ENCODE measurements at regions not wholly inside any gene's neighbourhood (a gene's known extent, or its start where the extent isn't known, plus 50 kb on each side); places are given as distances from the start of the nearest gene placed in this dataset.

DNA sequence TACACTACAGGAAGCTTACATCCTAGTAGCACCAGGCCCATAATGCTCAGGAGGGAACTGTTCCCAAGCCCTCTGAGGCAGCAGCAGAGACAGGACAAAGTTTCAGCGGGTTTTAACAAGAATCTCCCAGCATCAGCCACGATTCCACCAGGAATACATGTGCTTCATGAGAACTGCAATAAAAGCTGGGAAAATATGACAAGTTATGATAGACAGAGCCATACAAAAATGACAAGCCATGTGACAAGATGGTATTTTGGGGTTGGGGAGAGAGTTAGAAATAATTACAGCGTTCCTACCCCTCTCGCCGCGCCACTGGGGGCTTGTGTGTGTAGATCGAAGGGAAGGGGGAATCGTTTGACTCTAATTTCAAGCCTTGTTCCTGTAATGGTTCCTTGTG is 112.7 kb upstream of the CTBP2 start:
- no peak overlapping the region for H3K4me3 ChIP-seq (ENCODE audit: low read depth, low read length)
- no peaks in the 10 kb centered on the region for H3K9me3 Mint-ChIP-seq (ENCODE audit: unreplicated experiment)
- intact Hi-C loops (cut with micrococcal nuclease; ENCODE audit: unreplicated experiment): no loop called here
- TF ChIP-seq, protein P1, sequence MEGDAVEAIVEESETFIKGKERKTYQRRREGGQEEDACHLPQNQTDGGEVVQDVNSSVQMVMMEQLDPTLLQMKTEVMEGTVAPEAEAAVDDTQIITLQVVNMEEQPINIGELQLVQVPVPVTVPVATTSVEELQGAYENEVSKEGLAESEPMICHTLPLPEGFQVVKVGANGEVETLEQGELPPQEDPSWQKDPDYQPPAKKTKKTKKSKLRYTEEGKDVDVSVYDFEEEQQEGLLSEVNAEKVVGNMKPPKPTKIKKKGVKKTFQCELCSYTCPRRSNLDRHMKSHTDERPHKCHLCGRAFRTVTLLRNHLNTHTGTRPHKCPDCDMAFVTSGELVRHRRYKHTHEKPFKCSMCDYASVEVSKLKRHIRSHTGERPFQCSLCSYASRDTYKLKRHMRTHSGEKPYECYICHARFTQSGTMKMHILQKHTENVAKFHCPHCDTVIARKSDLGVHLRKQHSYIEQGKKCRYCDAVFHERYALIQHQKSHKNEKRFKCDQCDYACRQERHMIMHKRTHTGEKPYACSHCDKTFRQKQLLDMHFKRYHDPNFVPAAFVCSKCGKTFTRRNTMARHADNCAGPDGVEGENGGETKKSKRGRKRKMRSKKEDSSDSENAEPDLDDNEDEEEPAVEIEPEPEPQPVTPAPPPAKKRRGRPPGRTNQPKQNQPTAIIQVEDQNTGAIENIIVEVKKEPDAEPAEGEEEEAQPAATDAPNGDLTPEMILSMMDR (IDR thresholded peaks at IDR 0.05; ENCODE audit: insufficient read depth in 1 of 2, low read depth in 1 of 2, low read length in 1 of 2, severe bottlenecking in 1 of 2, unreplicated experiment in 1 of 2): no peak
- no peaks in the 10 kb centered on the region for H3K36me3 Mint-ChIP-seq (ENCODE audit: insufficient read depth, unreplicated experiment)
- no peaks in the 10 kb centered on the region for H3K27me3 Mint-ChIP-seq (ENCODE audit: insufficient read depth, unreplicated experiment)
- POLR2A ChIA-PET: no interaction called here
- no peaks in the 10 kb centered on the region for H3K4me1 Mint-ChIP-seq (ENCODE audit: low read depth, unreplicated experiment)
- no TSS peak for BruUV-seq (replicated peaks)
- CTCF ChIA-PET: no interaction called here
- H3K27ac Mint-ChIP-seq (ENCODE audit: unreplicated experiment): no peak overlapping the region
- no peaks in the 10 kb centered on the region for H3K9me3 ChIP-seq
- no peaks in the 10 kb centered on the region for H3K36me3 ChIP-seq (ENCODE audit: control insufficient read depth, insufficient read depth, low read length)
- no peak for DNase-seq
- no peak overlapping the region for H3K4me3 Mint-ChIP-seq (ENCODE audit: unreplicated experiment)
- H3K4me1 ChIP-seq: no peaks in the 10 kb centered on the region
- no peaks in the 10 kb centered on the region for H3K27me3 ChIP-seq (replicated peaks; ENCODE audit: control insufficient read depth, insufficient read depth, low read length)

DNA sequence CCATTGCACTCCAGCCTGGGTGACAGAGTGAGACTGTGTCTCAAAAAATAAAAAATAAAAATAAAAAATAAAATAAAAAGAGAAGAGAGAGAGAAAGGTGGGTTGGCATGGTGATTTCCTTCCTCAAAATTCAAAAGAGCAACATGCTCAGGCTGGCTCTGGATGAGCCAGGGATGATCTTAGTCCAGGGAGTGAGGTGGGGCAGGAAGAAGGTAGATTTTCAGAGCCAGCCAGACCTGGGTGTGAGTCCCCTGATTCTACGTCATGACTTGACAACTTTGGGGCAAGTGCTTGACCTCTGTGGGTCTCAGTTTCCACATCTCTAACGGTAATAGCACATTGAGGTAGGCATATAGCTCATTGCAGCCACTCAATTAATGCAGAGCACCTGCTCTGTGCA is 109.4 kb upstream of the CTBP2 start:
- BruUV-seq (replicated peaks): no TSS peak
- H3K36me3 Mint-ChIP-seq (ENCODE audit: insufficient read depth, unreplicated experiment): peaks cover 5% of the 10 kb centered on the region
- H3K4me3 ChIP-seq (ENCODE audit: low read depth, low read length): no peak overlapping the region
- H3K36me3 ChIP-seq (ENCODE audit: control insufficient read depth, insufficient read depth, low read length): no peaks in the 10 kb centered on the region
- POLR2A ChIA-PET: no interaction called here
- no peaks in the 10 kb centered on the region for H3K9me3 ChIP-seq
- H3K9me3 Mint-ChIP-seq (ENCODE audit: unreplicated experiment): no peaks in the 10 kb centered on the region
- H3K4me1 ChIP-seq: no peaks in the 10 kb centered on the region
- no peak overlapping the region for H3K27ac Mint-ChIP-seq (ENCODE audit: unreplicated experiment)
- no peaks in the 10 kb centered on the region for H3K27me3 Mint-ChIP-seq (ENCODE audit: insufficient read depth, unreplicated experiment)
- no peak overlapping the region for H3K4me3 Mint-ChIP-seq (ENCODE audit: unreplicated experiment)
- H3K27me3 ChIP-seq (replicated peaks; ENCODE audit: control insufficient read depth, insufficient read depth, low read length): no peaks in the 10 kb centered on the region
- CTCF ChIA-PET: no interaction called here
- TF ChIP-seq, protein P1 (IDR thresholded peaks at IDR 0.05; ENCODE audit: insufficient read depth in 1 of 2, low read depth in 1 of 2, low read length in 1 of 2, severe bottlenecking in 1 of 2, unreplicated experiment in 1 of 2): no peak
- H3K4me1 Mint-ChIP-seq (ENCODE audit: low read depth, unreplicated experiment): peaks cover 8% of the 10 kb centered on the region
- no peak for DNase-seq
- intact Hi-C loops (cut with micrococcal nuclease; ENCODE audit: unreplicated experiment): loop anchor here (10.0 kb wide), 1 partner anchor 105 kb away; the partner anchor contains the start of gene CTBP2

DNA sequence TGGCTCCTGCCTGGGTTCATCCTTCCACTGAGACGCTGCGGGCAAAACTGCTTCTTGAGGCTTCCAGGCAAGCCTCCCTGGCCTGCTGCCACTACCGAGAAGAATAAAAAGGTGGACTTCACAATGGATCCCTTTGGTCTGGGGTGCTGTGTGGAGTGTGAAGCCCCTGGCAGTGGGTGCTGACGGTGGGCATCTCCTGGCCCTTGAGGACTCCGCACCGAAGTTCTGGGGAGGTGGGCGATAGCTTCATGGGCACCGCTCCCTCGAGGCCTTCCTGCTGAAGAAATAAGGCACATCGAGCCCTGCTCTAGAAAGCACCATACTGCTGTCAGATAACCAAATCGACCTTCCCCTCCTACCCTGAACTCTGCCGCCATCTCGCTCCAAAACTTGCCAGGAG is 106.6 kb upstream of the CTBP2 start:
- CTCF ChIA-PET: interaction anchor here (0.6 kb wide), 1 partner anchor 119 kb away, joined by 3 read pairs; no protein-coding TSS in a partner anchor
- intact Hi-C loops (cut with micrococcal nuclease; ENCODE audit: unreplicated experiment): loop anchor here (10.0 kb wide), 1 partner anchor 102 kb away; the partner anchor contains the start of gene CTBP2

More for the DNA sequence above, 106.6 kb upstream of the CTBP2 start:
- peaks cover 25% of the 10 kb centered on the region for H3K4me1 ChIP-seq
- H3K9me3 ChIP-seq: no peaks in the 10 kb centered on the region
- TF ChIP-seq, protein P1 (IDR thresholded peaks at IDR 0.05; ENCODE audit: insufficient read depth in 1 of 2, low read depth in 1 of 2, low read length in 1 of 2, severe bottlenecking in 1 of 2, unreplicated experiment in 1 of 2): no peak
- Mint-ChIP-seq H3K4me3 (ENCODE audit: unreplicated experiment) (no peak overlapping the region), H3K9me3 (ENCODE audit: unreplicated experiment) (peaks cover 16% of the 10 kb centered on the region), H3K36me3 (ENCODE audit: insufficient read depth, unreplicated experiment) (peaks cover 5% of the 10 kb centered on the region), H3K27me3 (ENCODE audit: insufficient read depth, unreplicated experiment) (no peaks in the 10 kb centered on the region), H3K27ac (ENCODE audit: unreplicated experiment) (no peak overlapping the region), H3K4me1 (ENCODE audit: low read depth, unreplicated experiment) (peaks cover 30% of the 10 kb centered on the region)
- no peaks in the 10 kb centered on the region for H3K36me3 ChIP-seq (ENCODE audit: control insufficient read depth, insufficient read depth, low read length)
- no peak overlapping the region for H3K4me3 ChIP-seq (ENCODE audit: low read depth, low read length)
- no peaks in the 10 kb centered on the region for H3K27me3 ChIP-seq (replicated peaks; ENCODE audit: control insufficient read depth, insufficient read depth, low read length)
- no peak for DNase-seq
- POLR2A ChIA-PET: no interaction called here
- BruUV-seq (replicated peaks): no TSS peak
